GM23338 (cell line): ENCODE measurements at regions not wholly inside any gene's neighbourhood (a gene's known extent, or its start where the extent isn't known, plus 50 kb on each side); places are given as distances from the start of the nearest gene placed in this dataset.

Experiments used
- ATAC-seq: fragments of 200-7000 bp; cut with Tn5 transposase; 3 replicates; pipeline ENCODE4 v1.9.1; 2020
- DNase-seq: peaks from one replicate; pipeline ENCODE4 v3.0.0-alpha.2; 2015; ENCODE audit warnings: low spot score
- H2AFZ ChIP-seq: fragments of 200-600 bp; sonication (generic); 2 replicates; pipeline ENCODE4 v1.8.0; 2016; ENCODE audit warnings: antibody characterized with exemption, mild to moderate bottlenecking, moderate library complexity
- H3F3A ChIP-seq: fragments of 200-600 bp; sonication (generic); replicated peaks from 2 replicates; pipeline ENCODE4 v1.8.0; 2017; ENCODE audit warnings: antibody characterized with exemption, mixed run types, low read depth
- H3K27ac ChIP-seq: fragments of 200-600 bp; sonication (generic); 2 replicates; pipeline ENCODE4 v1.6.1; 2016; ENCODE audit warnings: low read depth
- H3K27me3 ChIP-seq: fragments of 200-600 bp; sonication (generic); 2 replicates; pipeline ENCODE4 v1.8.0; 2016; ENCODE audit warnings: mild to moderate bottlenecking, mixed run types, moderate library complexity; ENCODE audit not compliant: insufficient read depth
- H3K36me3 ChIP-seq: fragments of 200-600 bp; sonication (generic); 2 replicates; pipeline ENCODE4 v1.8.0; 2016; ENCODE audit warnings: mild to moderate bottlenecking; ENCODE audit not compliant: insufficient read depth
- H3K4me1 ChIP-seq: fragments of 200-600 bp; sonication (generic); 2 replicates; pipeline ENCODE4 v1.8.0; 2016; ENCODE audit warnings: mild to moderate bottlenecking, moderate library complexity; ENCODE audit not compliant: insufficient read depth
- H3K4me2 ChIP-seq: fragments of 200-600 bp; sonication (generic); 2 replicates; pipeline ENCODE4 v1.7.1; 2017; ENCODE audit warnings: mixed run types
- H3K4me3 ChIP-seq: fragments of 200-600 bp; sonication (generic); 2 replicates; pipeline ENCODE4 v1.6.1; 2016; ENCODE audit warnings: mixed run types
- H3K79me2 ChIP-seq: fragments of 200-600 bp; sonication (generic); replicated peaks from 2 replicates; pipeline ENCODE4 v1.8.0; 2017; ENCODE audit warnings: mild to moderate bottlenecking; ENCODE audit not compliant: insufficient read depth
- H3K9me2 ChIP-seq: fragments of 200-600 bp; sonication (generic); 2 replicates; pipeline ENCODE4 v1.8.0; 2017; ENCODE audit not compliant: insufficient read depth
- H4K20me1 ChIP-seq: fragments of 200-600 bp; sonication (generic); replicated peaks from 2 replicates; pipeline ENCODE4 v1.8.0; 2017; ENCODE audit warnings: mild to moderate bottlenecking; ENCODE audit not compliant: insufficient read depth
- H3K27ac Mint-ChIP-seq: 2 replicates; pipeline ENCODE4 v1.8.0; 2020; ENCODE audit warnings: inconsistent platforms, mild to moderate bottlenecking, moderate library complexity, mixed read lengths
- H3K27me3 Mint-ChIP-seq: 3 replicates; pipeline ENCODE4 v1.8.0; 2022; ENCODE audit warnings: low read depth, mild to moderate bottlenecking, moderate library complexity, mixed read lengths, inconsistent platforms; ENCODE audit not compliant: insufficient read depth, poor library complexity
- H3K36me3 Mint-ChIP-seq: 3 replicates; pipeline ENCODE4 v1.8.0; 2021; ENCODE audit warnings: low read depth, mild to moderate bottlenecking, inconsistent platforms, moderate library complexity, mixed read lengths
- H3K4me1 Mint-ChIP-seq: 3 replicates; pipeline ENCODE4 v1.8.0; 2020; ENCODE audit warnings: mild to moderate bottlenecking, inconsistent platforms, mixed read lengths
- H3K4me3 Mint-ChIP-seq: 3 replicates; pipeline ENCODE4 v1.8.0; 2021; ENCODE audit warnings: moderate library complexity, mild to moderate bottlenecking, inconsistent platforms, mixed read lengths
- H3K9me3 Mint-ChIP-seq: 3 replicates; pipeline ENCODE4 v1.8.0; 2020; ENCODE audit warnings: moderate library complexity, mild to moderate bottlenecking, inconsistent platforms, mixed read lengths
- CREB1 ChIP-seq: fragments of 250-450 bp; sonication (Bioruptor Pico); IDR thresholded peaks from 2 replicates; pipeline ENCODE4 v1.5.0; 2020; ENCODE audit warnings: low read depth, mild to moderate bottlenecking, moderate library complexity
- EZH2 ChIP-seq: fragments of 200-600 bp; sonication (generic); IDR thresholded peaks from one replicate; pipeline ENCODE4 v1.8.0; 2017; ENCODE audit warnings: antibody characterized with exemption, mild to moderate bottlenecking, low read depth; ENCODE audit not compliant: unreplicated experiment
- EZH2phosphoT487 ChIP-seq: fragments of 200-600 bp; sonication (generic); IDR thresholded peaks from one replicate; pipeline ENCODE4 v1.8.1; 2018; ENCODE audit warnings: antibody characterized with exemption; ENCODE audit not compliant: unreplicated experiment
- JUNB ChIP-seq: IDR thresholded peaks from one replicate; pipeline ENCODE4 v1.6.1; 2016; ENCODE audit warnings: antibody characterized with exemption; ENCODE audit not compliant: unreplicated experiment
- NANOG ChIP-seq: IDR thresholded peaks from 2 replicates; pipeline ENCODE4 v1.6.1; 2016; ENCODE audit warnings: antibody characterized with exemption, borderline replicate concordance
- POLR2AphosphoS5 ChIP-seq: IDR thresholded peaks from 2 replicates; pipeline ENCODE4 v1.6.1; 2016; ENCODE audit warnings: antibody characterized with exemption, low read depth
- STAT1 ChIP-seq: IDR thresholded peaks from one replicate; pipeline ENCODE4 v1.6.1; 2016; ENCODE audit warnings: antibody characterized with exemption; ENCODE audit not compliant: unreplicated experiment
- ZNF114 ChIP-seq: fragments of 250-450 bp; sonication (Bioruptor Pico); IDR thresholded peaks from 2 replicates; pipeline ENCODE4 v1.5.0; 2020; ENCODE audit warnings: mild to moderate bottlenecking, moderate library complexity
- ZNF331 ChIP-seq: fragments of 250-450 bp; sonication (Bioruptor Pico); IDR thresholded peaks from 2 replicates; pipeline ENCODE4 v1.5.0; 2020; ENCODE audit warnings: low read depth, mild to moderate bottlenecking, moderate library complexity
- TF ChIP-seq, protein P1 (sequence below): IDR thresholded peaks from 2 replicates; pipeline ENCODE4 v1.6.1; 2016; ENCODE audit warnings: antibody characterized with exemption
- TF ChIP-seq, protein P2 (sequence below), 2 experiments: fragments of 200-600 bp in 1 of 2; sonication (generic) in 1 of 2; conservative IDR thresholded peaks; 2 replicates each; pipeline versions ENCODE4 v1.5.1 to v1.6.1; 2016 to 2017; ENCODE audit warnings: antibody characterized with exemption in 2 of 2, low read depth in 2 of 2, mild to moderate bottlenecking in 2 of 2, moderate library complexity in 1 of 2
- TF ChIP-seq, protein P3 (sequence below): IDR thresholded peaks from one replicate; pipeline ENCODE4 v1.6.1; 2018; ENCODE audit warnings: antibody characterized with exemption; ENCODE audit not compliant: unreplicated experiment
- TF ChIP-seq, protein P4 (sequence below): fragments of 250-450 bp; sonication (Bioruptor Pico); IDR thresholded peaks from 2 replicates; pipeline ENCODE4 v1.5.0; 2020; ENCODE audit warnings: mild to moderate bottlenecking, moderate library complexity

DNA sequence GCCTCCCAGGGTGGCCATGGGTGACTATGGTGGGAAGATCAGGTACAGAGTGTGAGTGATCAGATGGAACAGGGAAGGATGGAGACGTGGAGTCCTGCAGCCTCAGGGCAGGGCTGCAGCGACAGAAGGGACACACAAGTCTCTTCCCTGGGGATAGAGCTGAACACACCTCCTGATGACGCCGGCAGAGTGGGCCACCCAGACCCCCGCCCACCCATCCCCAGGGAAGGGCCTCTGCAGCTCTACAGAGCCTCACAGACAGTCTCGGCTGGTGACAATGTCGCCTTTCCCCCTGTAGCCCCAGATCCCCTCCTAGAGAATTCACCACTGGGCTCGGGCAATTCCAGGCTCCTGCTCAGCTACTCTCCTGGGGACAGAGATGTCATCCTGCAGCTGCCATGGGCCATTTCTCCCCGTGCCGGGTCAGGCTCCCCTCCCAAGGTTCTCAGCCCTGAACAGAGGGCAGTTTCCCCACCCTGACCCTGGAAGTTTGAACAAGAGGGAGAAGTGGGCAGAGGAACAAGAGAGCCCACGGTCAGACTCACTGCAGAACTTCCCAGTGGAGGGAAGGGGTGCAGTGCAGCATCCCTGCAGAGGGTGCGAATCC lies 115.7 kb downstream of the NCOR2 start:
- TF ChIP-seq JUNB (no peak), STAT1 (no peak), EZH2 (no peak), POLR2AphosphoS5 (no peak), NANOG (no peak), CREB1 (CRISPR knock-in tag) (no peak), ZNF114 (CRISPR knock-in tag) (no peak), EZH2phosphoT487 (no peak), ZNF331 (CRISPR knock-in tag) (no peak)
- TF ChIP-seq, protein P1, sequence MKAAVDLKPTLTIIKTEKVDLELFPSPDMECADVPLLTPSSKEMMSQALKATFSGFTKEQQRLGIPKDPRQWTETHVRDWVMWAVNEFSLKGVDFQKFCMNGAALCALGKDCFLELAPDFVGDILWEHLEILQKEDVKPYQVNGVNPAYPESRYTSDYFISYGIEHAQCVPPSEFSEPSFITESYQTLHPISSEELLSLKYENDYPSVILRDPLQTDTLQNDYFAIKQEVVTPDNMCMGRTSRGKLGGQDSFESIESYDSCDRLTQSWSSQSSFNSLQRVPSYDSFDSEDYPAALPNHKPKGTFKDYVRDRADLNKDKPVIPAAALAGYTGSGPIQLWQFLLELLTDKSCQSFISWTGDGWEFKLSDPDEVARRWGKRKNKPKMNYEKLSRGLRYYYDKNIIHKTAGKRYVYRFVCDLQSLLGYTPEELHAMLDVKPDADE: no peak
- TF ChIP-seq, protein P2, sequence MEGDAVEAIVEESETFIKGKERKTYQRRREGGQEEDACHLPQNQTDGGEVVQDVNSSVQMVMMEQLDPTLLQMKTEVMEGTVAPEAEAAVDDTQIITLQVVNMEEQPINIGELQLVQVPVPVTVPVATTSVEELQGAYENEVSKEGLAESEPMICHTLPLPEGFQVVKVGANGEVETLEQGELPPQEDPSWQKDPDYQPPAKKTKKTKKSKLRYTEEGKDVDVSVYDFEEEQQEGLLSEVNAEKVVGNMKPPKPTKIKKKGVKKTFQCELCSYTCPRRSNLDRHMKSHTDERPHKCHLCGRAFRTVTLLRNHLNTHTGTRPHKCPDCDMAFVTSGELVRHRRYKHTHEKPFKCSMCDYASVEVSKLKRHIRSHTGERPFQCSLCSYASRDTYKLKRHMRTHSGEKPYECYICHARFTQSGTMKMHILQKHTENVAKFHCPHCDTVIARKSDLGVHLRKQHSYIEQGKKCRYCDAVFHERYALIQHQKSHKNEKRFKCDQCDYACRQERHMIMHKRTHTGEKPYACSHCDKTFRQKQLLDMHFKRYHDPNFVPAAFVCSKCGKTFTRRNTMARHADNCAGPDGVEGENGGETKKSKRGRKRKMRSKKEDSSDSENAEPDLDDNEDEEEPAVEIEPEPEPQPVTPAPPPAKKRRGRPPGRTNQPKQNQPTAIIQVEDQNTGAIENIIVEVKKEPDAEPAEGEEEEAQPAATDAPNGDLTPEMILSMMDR (conservative IDR thresholded peaks at IDR 0.05; ENCODE audit: low read depth in 2 of 2): no peak
- TF ChIP-seq, protein P3, sequence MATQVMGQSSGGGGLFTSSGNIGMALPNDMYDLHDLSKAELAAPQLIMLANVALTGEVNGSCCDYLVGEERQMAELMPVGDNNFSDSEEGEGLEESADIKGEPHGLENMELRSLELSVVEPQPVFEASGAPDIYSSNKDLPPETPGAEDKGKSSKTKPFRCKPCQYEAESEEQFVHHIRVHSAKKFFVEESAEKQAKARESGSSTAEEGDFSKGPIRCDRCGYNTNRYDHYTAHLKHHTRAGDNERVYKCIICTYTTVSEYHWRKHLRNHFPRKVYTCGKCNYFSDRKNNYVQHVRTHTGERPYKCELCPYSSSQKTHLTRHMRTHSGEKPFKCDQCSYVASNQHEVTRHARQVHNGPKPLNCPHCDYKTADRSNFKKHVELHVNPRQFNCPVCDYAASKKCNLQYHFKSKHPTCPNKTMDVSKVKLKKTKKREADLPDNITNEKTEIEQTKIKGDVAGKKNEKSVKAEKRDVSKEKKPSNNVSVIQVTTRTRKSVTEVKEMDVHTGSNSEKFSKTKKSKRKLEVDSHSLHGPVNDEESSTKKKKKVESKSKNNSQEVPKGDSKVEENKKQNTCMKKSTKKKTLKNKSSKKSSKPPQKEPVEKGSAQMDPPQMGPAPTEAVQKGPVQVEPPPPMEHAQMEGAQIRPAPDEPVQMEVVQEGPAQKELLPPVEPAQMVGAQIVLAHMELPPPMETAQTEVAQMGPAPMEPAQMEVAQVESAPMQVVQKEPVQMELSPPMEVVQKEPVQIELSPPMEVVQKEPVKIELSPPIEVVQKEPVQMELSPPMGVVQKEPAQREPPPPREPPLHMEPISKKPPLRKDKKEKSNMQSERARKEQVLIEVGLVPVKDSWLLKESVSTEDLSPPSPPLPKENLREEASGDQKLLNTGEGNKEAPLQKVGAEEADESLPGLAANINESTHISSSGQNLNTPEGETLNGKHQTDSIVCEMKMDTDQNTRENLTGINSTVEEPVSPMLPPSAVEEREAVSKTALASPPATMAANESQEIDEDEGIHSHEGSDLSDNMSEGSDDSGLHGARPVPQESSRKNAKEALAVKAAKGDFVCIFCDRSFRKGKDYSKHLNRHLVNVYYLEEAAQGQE: no peak
- TF ChIP-seq, protein P4, sequence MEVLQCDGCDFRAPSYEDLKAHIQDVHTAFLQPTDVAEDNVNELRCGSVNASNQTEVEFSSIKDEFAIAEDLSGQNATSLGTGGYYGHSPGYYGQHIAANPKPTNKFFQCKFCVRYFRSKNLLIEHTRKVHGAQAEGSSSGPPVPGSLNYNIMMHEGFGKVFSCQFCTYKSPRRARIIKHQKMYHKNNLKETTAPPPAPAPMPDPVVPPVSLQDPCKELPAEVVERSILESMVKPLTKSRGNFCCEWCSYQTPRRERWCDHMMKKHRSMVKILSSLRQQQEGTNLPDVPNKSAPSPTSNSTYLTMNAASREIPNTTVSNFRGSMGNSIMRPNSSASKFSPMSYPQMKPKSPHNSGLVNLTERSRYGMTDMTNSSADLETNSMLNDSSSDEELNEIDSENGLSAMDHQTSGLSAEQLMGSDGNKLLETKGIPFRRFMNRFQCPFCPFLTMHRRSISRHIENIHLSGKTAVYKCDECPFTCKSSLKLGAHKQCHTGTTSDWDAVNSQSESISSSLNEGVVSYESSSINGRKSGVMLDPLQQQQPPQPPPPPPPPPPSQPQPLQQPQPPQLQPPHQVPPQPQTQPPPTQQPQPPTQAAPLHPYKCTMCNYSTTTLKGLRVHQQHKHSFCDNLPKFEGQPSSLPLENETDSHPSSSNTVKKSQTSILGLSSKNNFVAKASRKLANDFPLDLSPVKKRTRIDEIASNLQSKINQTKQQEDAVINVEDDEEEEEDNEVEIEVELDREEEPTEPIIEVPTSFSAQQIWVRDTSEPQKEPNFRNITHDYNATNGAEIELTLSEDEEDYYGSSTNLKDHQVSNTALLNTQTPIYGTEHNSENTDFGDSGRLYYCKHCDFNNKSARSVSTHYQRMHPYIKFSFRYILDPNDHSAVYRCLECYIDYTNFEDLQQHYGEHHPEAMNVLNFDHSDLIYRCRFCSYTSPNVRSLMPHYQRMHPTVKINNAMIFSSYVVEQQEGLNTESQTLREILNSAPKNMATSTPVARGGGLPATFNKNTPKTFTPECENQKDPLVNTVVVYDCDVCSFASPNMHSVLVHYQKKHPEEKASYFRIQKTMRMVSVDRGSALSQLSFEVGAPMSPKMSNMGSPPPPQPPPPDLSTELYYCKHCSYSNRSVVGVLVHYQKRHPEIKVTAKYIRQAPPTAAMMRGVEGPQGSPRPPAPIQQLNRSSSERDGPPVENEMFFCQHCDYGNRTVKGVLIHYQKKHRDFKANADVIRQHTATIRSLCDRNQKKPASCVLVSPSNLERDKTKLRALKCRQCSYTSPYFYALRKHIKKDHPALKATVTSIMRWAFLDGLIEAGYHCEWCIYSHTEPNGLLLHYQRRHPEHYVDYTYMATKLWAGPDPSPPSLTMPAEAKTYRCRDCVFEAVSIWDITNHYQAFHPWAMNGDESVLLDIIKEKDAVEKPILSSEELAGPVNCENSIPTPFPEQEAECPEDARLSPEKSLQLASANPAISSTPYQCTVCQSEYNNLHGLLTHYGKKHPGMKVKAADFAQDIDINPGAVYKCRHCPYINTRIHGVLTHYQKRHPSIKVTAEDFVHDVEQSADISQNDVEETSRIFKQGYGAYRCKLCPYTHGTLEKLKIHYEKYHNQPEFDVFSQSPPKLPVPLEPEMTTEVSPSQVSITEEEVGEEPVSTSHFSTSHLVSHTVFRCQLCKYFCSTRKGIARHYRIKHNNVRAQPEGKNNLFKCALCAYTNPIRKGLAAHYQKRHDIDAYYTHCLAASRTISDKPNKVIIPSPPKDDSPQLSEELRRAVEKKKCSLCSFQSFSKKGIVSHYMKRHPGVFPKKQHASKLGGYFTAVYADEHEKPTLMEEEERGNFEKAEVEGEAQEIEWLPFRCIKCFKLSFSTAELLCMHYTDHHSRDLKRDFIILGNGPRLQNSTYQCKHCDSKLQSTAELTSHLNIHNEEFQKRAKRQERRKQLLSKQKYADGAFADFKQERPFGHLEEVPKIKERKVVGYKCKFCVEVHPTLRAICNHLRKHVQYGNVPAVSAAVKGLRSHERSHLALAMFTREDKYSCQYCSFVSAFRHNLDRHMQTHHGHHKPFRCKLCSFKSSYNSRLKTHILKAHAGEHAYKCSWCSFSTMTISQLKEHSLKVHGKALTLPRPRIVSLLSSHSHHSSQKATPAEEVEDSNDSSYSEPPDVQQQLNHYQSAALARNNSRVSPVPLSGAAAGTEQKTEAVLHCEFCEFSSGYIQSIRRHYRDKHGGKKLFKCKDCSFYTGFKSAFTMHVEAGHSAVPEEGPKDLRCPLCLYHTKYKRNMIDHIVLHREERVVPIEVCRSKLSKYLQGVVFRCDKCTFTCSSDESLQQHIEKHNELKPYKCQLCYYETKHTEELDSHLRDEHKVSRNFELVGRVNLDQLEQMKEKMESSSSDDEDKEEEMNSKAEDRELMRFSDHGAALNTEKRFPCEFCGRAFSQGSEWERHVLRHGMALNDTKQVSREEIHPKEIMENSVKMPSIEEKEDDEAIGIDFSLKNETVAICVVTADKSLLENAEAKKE (CRISPR knock-in tag): no peak
- H3K36me3 ChIP-seq: no peaks in the 10 kb centered on the region
- H4K20me1 ChIP-seq: peaks cover 8% of the 10 kb centered on the region; the same call in 1 of the 2 replicates
- no peak for ATAC-seq
- H3K4me3 Mint-ChIP-seq: no peak overlapping the region
- H2AFZ ChIP-seq: no peak overlapping the region
- no peaks in the 10 kb centered on the region for H3K4me1 ChIP-seq
- no peak for DNase-seq
- H3K79me2 ChIP-seq: peaks cover 7% of the 10 kb centered on the region
- H3K9me2 ChIP-seq: no peaks in the 10 kb centered on the region
- no peaks in the 10 kb centered on the region for H3F3A ChIP-seq
- 0 out of 2 replicates have a peak overlapping the region, but pooled peaks have one; percentile 58 for H3K27ac Mint-ChIP-seq
- H3K4me2 ChIP-seq: no peak overlapping the region
- peaks cover 10% of the 10 kb centered on the region for H3K4me1 Mint-ChIP-seq
- H3K27ac ChIP-seq: no peak overlapping the region
- H3K36me3 Mint-ChIP-seq: peaks cover 24% of the 10 kb centered on the region
- no peak overlapping the region for H3K4me3 ChIP-seq
- H3K9me3 Mint-ChIP-seq: no peaks in the 10 kb centered on the region; the same call in 2 of the 3 replicates
- peaks cover 8% of the 10 kb centered on the region for H3K27me3 Mint-ChIP-seq
- H3K27me3 ChIP-seq: no peaks in the 10 kb centered on the region
